GM12892 (cell line): ENCODE measurements at regions not wholly inside any gene's neighbourhood (a gene's known extent, or its start where the extent isn't known, plus 50 kb on each side); places are given as distances from the start of the nearest gene placed in this dataset.

Source experiments
- POLR2A ChIP-seq: IDR thresholded peaks from 2 replicates; pipeline ENCODE4 v1.6.1; 2011; ENCODE audit warnings: low read depth, low read length, control low read depth
- POLR2AphosphoS5 ChIP-seq: IDR thresholded peaks from 2 replicates; pipeline ENCODE4 v1.6.1; 2011; ENCODE audit warnings: low read depth, low read length, control low read depth
- TAF1 ChIP-seq: IDR thresholded peaks from 2 replicates; pipeline ENCODE4 v1.6.1; 2011; ENCODE audit warnings: low read depth, mild to moderate bottlenecking, control low read depth, low read length, borderline replicate concordance

DNA sequence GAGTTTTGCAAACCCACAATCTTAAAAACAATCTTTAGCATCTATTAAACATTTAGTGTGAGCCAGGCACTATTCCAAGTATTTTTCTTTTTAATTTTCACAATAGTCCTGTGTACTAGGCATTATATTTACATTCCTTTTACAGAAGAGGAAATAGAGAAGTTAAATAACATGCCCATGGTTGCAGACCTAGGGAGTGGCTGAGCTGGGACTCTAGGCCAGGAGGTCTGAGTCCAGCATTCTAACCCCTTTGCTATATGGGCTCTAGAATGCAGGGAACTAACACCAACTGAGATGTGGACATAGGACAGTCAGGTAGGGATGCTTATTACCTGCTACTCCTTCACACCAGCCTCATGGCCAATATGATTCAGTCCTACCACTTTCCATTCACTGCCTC, 243.8 kb downstream of the XPNPEP1 start:
- TF ChIP-seq TAF1 (no peak), POLR2A (no peak), POLR2AphosphoS5 (no peak)
